ENCODE measurements at regions not wholly inside any gene's neighbourhood (a gene's known extent, or its start where the extent isn't known, plus 50 kb on each side); places are given as distances from the start of the nearest gene placed in this dataset.

DNA sequence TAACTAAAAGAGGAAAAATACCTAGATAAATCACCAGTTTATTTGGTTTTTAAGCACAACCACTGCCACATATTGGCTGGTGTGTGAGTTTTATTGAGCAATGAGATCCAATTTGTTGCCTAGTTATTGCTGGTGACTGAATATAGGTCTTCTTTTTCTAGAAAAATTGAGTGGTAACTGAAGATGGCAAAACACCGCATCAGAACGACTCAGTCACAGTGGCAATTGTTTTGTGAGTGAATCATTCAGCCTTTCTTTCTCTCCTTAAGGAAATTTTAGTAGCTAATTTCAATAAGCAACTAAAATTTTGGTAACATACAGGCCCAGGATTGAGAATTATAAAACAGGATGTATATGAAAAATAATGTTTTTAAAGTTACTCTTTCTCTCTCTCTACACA lies 533.0 kb downstream of the KCNA4 start:
- no peak for DNase-seq (ENCODE audit: low spot score)

DNA sequence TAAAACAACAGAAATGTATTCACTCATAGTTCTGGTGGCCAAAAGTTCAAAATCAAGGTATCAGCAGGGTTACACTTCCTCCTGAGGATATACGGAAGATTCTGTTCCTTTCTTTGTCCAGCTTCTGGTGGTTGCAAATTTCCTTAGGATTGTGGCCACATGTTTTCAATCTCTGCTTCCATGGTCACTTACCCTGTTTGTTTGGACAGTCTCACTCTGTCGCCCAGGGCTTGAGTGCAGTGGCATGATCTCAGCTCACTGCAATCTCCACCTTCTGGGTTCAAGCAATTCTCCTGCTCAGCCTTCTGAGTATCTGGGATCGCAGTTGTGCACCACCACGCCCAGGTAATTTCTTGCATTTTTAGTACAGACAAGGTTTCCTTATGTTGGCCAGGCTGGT lies 534.3 kb downstream of the KCNA4 start:
- no peak for DNase-seq (ENCODE audit: low spot score)
- TF ChIP-seq, protein P1, sequence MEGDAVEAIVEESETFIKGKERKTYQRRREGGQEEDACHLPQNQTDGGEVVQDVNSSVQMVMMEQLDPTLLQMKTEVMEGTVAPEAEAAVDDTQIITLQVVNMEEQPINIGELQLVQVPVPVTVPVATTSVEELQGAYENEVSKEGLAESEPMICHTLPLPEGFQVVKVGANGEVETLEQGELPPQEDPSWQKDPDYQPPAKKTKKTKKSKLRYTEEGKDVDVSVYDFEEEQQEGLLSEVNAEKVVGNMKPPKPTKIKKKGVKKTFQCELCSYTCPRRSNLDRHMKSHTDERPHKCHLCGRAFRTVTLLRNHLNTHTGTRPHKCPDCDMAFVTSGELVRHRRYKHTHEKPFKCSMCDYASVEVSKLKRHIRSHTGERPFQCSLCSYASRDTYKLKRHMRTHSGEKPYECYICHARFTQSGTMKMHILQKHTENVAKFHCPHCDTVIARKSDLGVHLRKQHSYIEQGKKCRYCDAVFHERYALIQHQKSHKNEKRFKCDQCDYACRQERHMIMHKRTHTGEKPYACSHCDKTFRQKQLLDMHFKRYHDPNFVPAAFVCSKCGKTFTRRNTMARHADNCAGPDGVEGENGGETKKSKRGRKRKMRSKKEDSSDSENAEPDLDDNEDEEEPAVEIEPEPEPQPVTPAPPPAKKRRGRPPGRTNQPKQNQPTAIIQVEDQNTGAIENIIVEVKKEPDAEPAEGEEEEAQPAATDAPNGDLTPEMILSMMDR (IDR thresholded peaks at IDR 0.05; ENCODE audit: borderline replicate concordance, control extremely low read depth, extremely low read depth, insufficient read depth, missing control alignments), result no peak
- in situ Hi-C loops (cut with MboI; ENCODE audit: low sequenced_read_pairs, unreplicated experiment), result no loop called here

More for the DNA sequence above, 533.0 kb downstream of the KCNA4 start:
- TF ChIP-seq, protein P1 (IDR thresholded peaks at IDR 0.05; ENCODE audit: borderline replicate concordance, control extremely low read depth, extremely low read depth, insufficient read depth, missing control alignments), result no peak
- in situ Hi-C loops (cut with MboI; ENCODE audit: low sequenced_read_pairs, unreplicated experiment), result no loop called here

DNA sequence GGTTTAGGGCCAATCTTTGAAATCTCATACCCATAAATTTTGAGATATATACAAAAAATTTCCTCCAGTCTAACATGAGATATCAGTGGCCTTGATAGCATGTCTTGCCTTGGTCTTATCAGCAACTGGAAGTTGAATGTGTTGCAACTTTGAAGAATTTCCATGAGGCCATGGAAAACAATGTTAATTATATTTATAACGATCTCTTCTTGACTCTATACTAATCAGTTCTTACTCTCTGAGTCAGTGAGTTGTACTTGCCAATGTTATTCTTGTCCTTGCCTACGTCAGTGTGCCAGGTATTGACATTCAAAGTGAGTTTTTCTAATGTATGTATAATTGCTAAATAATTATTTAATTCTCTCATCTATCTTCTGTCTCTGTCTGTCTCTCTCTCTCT lies 535.1 kb downstream of the KCNA4 start:
- no peak for DNase-seq (ENCODE audit: low spot score)
- TF ChIP-seq, protein P1 (IDR thresholded peaks at IDR 0.05; ENCODE audit: borderline replicate concordance, control extremely low read depth, extremely low read depth, insufficient read depth, missing control alignments), result no peak
- in situ Hi-C loops (cut with MboI; ENCODE audit: low sequenced_read_pairs, unreplicated experiment), result no loop called here

DNA sequence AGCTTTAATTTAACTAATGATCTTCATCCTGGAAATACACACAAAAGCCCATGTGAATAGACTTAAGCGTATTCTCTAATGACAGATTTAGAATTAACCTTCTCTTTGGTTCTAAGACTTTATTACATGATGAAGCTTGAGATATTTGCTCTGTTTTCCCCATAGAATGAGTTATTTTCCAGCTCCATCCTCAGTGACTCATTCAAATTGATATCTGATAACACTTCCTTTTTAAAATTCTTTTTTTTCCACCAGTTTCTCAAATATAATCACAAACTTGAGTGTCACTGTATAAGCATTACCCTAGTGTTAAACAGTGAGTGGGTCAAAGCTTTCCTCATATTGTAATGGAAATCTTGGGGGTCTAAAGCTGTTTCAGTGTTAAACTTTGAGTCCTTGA lies 535.8 kb downstream of the KCNA4 start:
- in situ Hi-C loops (cut with MboI; ENCODE audit: low sequenced_read_pairs, unreplicated experiment), result no loop called here
- TF ChIP-seq, protein P1 (IDR thresholded peaks at IDR 0.05; ENCODE audit: borderline replicate concordance, control extremely low read depth, extremely low read depth, insufficient read depth, missing control alignments), result no peak
- DNase-seq (ENCODE audit: low spot score), result no peak

DNA sequence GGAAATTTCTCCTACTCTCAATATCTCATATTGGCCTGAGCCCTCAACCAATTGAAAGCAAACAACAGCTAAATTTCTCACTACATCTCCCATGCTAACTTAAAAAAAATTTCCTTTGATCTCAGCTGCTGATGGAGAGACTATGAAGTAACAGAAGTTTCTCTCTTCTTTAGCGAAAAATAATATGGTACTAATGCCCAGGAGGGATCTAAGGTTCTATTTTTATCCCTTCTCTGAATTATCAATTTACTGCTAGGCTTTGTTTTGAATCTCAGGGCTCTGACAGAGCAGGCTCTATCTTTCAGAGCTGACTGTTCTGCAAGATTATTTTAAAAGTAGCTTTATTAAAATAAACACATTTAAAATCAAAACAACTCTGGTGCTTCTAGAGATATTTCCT lies 558.6 kb downstream of the KCNA4 start:
- no peak for DNase-seq (ENCODE audit: low spot score)
- TF ChIP-seq, protein P1 (IDR thresholded peaks at IDR 0.05; ENCODE audit: borderline replicate concordance, control extremely low read depth, extremely low read depth, insufficient read depth, missing control alignments), result no peak
- in situ Hi-C loops (cut with MboI; ENCODE audit: low sequenced_read_pairs, unreplicated experiment), result no loop called here

DNA sequence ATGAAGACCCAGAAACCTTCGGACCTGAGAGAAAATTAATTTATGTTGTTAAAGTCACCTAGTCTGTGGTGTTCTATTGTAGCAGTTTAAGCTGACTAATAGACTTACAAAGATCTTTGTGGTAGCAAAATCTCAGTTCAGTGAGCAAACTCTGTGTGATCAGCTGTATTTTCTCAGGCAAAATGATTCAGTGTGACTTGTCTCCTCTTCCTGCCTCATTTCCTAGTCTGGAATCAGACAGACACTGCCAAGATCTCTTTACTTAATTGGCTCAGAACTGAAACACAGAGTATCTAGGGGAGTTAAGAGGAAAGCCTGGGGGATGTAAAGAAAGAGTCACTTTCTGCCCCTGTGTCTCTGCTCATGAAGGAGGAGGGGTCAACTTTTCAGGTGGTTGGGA lies 564.7 kb downstream of the KCNA4 start:
- TF ChIP-seq, protein P1 (IDR thresholded peaks at IDR 0.05; ENCODE audit: borderline replicate concordance, control extremely low read depth, extremely low read depth, insufficient read depth, missing control alignments), result no peak
- DNase-seq (ENCODE audit: low spot score), result no peak
- in situ Hi-C loops (cut with MboI; ENCODE audit: low sequenced_read_pairs, unreplicated experiment), result no loop called here

All from GM13976 (cell line).